HG03571 (cell line): ENCODE measurements at regions not wholly inside any gene's neighbourhood (a gene's known extent, or its start where the extent isn't known, plus 50 kb on each side); places are given as distances from the start of the nearest gene placed in this dataset.
"Not testable (repeated sequence)": the region's sequence is repeated elsewhere in the genome, so short reads cannot be mapped to it uniquely, and the experiment has no call there.

Experiments used
- ATAC-seq: cut with Tn5 transposase; IDR thresholded peaks from one replicate; pipeline ENCODE4 v1.9.1; 2021; ENCODE audit not compliant: unreplicated experiment

DNA sequence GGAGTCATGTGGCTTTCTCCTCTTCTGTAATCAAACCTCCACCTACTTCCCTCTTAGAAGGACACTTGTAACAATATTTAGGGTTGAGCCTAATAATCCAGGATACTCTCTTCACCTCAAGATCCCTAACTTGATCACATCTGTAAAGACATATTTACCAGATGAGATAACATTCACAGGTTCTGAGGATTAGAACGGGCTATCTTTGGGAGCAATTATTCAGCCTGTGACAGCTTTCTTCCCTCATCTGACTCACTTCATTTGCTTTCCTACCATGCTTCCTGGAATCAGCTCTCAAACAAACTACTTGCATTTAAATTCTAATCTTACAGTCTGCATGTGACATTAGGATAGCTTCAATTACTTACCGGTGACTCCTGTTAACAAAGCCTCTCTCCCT, 133.5 kb upstream of the NDST3 start:
- no peak for ATAC-seq

DNA sequence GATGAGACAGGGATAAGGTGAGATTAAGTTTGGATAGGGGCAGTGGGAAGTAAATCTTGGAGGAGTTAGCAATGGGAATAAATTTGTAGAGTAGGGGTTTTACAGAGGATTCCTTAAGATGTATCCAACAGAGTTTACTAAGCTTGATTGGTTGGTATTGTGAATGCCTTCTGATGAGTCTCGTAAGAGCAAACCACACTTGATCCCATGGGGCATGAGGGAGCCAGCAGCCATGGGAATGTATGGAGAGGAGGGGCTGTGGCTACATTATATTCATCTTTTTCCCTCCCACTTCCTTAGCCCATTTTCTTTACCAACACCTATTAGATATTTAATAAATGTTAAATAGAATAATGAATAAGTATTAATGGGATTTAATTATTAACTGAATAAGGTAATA, 126.6 kb upstream of the NDST3 start:
- no peak for ATAC-seq

DNA sequence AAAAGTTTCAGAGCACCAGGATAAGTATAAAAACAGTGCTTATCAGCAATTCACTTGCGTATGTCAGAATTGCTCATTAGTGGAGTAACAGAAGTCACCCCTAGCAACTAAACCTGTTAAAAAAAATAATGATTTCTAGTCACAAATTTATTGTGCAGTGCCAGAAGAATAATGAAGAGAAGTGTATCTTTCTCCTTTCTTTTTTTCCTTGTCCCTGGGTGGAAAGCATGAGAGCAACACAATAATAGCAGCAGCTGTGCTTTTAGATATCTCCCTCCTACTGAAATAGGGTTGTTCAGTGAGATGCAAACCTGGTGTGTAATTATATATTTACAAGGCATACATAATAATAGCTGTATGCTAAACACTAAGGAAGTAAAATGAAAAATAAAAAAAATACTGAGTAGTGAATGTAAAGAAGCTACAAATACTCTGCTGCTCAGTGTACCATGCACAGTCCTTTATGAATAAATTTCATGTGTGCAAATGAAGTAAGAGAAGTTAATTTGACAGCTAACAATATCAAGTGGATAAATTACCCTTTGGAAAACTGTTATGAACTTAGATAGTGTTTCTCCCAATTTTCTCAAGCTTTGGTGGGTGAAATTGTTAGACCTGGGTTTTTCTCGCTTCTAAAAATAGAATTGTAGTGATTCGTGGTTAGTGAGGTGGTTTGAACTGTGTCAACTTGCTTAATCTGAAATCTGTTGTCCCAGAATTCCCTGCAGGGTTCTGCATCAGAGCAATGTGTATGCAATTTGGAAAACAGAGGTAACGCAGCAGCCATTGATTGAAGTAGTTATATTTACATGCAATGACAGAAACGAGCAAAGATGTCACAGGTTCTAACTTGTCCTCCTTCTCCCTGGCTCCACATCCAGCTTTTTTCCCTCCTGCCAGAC, 125.7 kb upstream of the NDST3 start:
- ATAC-seq, result no peak

DNA sequence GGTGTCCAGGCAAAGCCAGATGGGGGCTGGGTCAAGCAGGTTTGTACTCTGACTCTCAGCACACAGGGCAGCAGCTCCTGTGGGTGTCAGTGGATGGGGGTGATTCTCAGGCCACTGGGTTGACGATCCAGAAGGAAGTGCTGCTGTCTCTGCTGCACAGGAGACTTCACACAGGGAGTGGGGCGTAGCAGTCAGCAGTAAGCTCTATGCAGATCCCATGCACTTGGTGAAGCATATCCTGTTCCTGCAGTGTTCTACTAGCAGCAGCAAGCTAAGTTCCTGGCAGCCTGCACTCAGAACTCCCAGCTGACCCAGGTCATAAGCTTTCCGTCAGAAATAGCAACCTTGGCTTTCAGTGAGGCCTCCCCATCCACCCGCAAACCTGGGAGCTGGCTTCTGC, 117.6 kb upstream of the NDST3 start:
- no peak for ATAC-seq

DNA sequence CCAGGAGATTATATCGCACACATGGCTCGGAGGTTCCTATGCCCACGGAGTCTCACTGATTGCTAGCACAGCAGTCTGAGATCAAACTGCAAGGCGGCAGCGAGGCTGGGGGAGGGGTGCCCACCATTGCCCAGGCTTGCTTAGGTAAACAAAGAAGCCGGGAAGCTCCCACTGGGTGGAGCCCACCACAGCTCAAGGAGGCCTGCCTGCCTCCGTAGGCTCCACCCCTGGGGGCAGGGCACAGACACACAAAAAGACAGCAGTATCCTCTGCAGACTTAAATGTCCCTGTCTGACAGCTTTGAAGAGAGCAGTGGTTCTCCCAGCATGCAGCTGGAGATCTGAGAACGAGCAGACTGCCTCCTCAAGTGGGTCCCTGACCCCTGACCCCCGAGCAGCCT, 112.0 kb upstream of the NDST3 start:
- not testable (repeated sequence) for ATAC-seq

DNA sequence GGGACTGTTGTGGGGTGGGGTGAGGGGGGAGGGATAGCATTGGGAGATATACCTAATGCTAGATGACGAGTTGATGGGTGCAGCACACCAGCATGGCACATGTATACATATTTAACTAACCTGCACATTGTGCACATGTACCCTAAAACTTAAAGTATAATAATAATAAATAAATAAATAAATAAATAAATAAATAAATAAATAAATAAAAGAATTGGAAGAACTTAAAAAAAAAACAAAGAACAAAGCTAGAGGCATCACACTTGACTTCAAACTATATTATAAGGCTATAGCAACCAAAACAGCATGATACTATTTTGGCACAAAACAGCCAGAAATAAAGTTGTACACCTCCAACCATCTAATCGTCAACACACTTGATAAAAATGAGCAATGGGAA, 106.5 kb upstream of the NDST3 start:
- not testable (repeated sequence) for ATAC-seq

DNA sequence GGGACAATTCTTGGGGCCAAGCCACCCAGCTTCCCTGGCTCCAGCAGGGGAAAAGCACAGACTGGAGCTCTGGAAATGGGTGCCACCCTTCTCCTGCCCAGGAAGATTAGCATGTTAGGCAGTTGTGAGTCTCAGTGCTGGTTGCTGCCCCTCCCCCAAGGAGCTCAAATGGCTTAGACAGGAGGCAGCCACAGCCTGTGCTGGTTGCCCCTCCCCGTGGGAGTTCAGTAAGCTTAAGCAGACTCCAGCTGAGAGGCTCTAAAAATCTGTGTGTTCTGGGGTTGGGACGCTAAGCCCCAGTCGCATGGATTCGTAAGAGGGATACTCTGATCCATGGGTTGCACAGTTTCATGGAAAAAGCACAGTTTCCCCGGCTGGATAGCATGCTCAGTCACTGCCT, 92.7 kb upstream of the NDST3 start:
- no peak for ATAC-seq

DNA sequence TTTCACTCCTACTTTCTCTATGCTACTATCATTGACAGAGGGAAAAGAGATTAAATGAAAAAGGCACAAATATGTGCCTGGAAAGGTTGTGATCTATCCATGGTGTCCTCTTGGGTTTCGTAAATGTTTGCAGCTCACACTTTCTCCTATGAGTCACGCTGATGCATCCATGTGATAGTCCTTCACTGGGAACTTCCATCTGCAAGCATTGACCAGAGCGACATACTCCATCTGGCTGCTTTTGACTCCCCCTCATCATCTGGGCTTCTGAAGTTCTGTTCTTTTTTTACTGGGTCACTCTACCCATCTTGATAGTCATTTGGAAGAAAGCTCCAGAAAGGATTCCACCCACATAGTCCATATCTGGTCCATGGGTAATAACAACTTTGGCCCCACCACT, 84.7 kb upstream of the NDST3 start:
- ATAC-seq, result no peak

DNA sequence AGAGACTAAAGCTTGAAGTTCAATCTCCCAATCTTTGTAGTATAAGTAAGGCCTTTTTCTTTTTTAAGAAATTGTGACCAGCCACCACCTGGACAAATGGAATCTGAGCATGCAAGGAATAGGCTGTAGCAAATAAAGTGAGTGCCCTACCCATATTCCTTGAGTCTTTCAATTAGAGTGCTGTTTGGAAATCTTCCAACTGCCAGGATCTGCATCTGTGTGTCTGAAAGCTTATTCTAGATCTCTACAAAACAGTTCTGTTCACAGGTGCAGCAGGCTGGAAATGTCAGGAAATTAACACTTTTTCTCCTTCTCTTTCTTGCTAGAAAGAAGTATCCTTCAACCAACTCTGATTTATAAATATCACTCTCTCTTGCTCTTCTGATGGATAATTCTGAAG, 76.7 kb upstream of the NDST3 start:
- no peak for ATAC-seq

DNA sequence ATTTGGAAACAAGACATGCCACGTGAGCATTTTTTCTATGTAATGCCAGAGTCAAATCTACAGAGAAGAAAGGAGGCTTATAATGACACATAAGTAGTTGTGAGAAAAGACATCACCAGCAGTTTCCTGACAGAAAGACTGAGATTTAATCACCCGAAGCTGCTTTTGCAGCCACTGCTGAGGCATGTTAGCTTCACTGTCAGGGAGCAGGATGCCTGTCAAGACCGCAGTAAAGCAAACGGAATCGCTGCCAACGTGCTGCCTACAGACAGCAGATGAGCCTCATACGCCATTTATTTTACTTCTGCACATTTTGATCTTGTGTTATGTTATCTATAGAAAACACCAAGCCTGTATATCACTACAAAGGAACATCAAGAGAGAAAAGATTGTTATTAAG, 68.7 kb upstream of the NDST3 start:
- ATAC-seq, result no peak

DNA sequence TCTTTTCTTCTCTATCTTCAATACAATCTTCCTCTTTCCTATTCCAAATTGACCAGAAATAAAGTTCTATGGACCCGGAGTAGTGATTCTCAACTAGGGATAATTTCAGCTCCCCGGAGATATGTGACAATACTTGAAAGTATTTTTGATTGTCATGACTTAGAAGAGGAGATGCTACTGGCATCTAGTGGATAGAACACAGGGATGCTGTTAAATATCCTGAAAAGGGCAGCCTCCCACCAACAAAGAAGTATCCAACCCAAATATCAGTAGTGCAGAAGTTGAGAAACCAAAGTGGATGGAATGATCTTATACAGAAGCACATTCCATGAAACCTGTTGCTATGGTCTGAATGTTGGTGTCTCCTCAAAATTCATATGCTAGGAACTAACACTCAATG, 65.7 kb upstream of the NDST3 start:
- no peak for ATAC-seq

DNA sequence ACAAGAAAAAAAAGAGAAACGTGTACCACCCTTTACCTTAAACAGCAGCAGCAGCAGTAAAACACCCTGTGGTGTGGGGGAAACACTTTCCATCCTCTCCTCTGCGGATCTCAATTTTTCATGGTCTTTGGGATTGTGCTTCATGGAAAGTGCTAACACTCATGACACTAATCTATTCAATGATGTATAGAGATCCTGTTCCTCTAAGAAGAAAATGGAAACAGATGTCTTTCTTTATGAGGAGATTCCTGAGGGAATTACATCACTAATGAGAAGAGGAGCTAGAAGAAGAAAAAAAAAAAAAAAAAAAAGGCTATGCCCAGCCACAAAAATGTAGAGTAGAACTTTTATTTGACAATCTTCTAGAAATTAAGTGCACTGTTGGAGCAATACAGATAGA, 62.9 kb upstream of the NDST3 start:
- no peak for ATAC-seq

DNA sequence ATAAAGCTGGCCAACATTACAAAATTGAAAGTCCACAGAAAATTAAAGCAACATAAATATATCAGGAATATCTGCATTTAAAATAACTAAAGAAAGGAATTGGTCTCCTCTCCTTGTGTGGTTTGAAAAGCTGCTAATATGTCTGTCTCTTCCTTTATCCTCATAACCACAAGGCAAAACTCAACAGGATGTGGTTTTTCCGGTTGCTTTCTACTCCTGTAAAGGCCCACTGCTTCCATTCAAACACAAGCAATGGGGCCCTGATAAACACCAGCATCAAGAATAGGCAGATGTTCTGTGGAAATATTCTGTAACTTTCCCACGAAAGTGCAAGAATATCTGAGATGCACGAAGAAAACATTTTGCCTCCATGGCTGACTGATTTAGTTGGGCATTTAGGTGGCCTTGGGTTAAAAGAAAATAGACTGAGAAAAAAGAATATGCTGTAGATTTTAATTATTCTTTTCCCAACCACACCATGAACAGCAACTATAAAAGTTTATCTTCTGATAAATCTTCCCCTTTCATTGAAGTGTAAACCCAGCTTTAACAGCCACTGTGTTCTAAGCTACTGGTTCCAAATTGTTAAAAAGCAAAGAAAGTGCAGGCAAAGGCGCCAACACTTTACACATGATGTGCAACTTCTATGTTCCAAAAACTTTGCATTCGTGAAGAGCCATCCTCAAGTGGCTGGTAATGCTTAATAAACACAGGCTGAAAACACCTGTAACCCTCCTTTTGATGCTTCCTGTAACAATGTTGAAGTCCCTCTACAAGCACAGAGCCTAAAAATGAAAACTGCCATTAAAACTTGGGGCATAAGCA, 50.5 kb upstream of the NDST3 start:
- no peak for ATAC-seq

DNA sequence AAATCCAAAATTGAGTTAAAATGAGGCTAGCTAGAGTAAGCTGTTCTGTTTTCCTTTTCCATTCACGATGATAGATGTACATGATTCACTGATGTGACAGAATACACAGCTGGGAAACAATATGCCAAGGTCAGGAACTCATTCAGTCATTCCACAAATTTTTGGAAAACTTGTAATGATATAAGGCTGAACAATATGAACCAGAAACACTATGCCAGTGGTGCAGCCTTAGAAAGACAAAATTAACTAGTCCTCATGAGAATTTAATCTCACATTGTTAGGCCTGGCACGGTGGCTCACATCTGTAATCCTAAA, 50.0 kb upstream of the NDST3 start:
- ATAC-seq, result no peak
